NCI-H2107 treated with DMSO at 0.1 percent for 48 hours (cell line): ENCODE measurements at regions not wholly inside any gene's neighbourhood (a gene's known extent, or its start where the extent isn't known, plus 50 kb on each side); places are given as distances from the start of the nearest gene placed in this dataset.
"Not testable (repeated sequence)": the region's sequence is repeated elsewhere in the genome, so short reads cannot be mapped to it uniquely, and the experiment has no call there.

ENCODE experiments used
- DNase-seq: peaks from one replicate; lab custom pipeline; 2025; ENCODE audit not compliant: unreplicated experiment; lab: John Stamatoyannopoulos, UW

DNA sequence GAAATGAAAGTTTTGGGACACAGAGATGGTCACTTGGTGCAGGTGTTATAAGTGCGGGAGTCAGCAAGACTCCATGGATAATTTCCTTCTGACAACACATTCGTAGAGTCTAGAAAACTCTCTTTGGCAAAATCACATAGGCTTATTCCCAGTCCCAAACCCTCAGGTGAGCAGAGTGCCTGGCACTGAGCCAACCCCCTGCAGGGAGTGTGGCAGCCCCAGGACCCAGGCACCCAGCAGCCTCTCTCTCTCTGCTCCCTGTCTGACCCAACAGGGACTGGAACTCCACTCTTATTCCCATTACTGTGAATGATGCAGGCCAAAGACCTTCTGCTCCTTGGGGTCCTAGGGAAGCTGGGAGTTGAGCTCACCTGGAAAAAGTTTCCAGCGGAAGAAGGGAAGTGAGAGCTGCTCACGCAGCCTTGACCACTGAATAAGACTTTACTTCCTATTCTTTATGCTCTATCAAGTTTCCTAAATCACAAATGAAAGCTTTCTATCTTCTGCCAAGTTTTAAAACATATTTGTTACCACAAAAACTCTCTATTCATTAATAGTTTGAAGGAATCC is 132.6 kb upstream of the ETV3 start:
- no peak for DNase-seq

DNA sequence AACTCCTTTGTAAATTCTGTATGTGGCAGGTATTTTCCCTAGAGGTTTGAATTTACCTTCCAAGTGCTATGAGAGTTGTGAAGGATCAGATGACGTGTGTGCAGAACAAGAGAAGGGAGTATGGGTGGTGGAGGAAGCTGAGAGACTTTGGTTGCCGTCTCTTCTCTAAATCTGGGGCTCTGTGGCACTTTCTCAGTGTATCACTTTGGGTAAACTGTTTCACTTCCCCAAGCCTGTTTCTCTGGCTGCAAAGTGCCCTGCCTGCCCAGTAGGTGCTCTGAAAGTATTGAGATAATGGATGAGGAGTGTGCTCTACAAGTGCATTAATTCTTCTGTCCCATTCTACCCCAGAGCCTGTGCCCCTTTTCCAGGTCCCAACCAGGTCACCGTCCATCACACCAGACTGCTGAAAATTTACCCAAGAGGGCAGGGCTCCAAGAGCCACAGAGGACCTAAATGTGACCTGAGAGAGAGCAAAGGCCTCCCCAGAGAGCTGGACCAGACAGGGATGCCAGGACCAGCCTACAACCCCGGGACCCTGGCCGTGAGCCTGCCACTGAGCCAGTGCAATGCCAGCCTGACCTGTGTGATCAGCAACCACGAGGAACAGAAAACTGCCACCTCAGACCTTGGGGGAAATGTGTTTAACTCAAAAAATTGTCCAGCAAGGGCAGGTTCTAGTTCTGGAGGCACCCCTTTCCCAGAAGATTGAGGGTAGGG is 131.6 kb upstream of the ETV3 start:
- DNase-seq, result no peak

DNA sequence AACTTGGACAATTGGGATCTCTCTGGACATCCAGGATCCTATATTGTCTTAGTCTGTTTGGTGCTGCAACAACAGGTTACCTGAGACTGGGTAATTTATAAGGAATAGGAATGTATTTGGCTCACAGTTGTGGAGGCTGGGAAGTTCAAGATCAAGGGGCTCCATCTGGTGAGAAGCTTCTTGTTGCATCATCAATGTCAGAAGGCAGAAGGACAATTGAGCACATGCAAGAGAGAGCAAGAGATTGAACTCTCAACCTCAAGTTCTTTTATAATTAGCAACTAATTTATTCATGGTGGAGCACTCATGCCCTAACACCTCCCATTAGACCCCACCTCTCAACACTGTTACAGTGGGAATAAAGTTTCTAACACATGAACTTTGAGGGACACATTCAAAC is 124.7 kb upstream of the ETV3 start:
- no peak for DNase-seq

DNA sequence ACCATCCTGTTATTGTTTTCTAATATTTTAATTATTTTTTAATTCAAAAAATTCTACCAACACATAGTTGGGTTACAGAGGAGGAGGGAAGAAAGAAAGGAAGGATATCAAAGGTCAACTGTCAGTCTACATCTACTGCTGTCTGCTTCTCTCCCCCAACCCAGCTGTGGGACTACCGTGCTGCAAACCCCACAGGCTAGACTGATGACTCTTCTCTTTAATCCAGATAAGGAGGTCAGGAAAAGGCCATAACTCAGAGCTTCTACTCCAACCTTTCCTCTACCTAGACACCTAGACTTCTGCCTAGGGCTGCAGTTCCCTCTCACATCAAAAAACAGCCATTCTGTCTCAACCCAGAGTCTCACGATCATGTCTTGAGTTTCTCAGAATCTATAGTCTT is 124.2 kb upstream of the ETV3 start:
- DNase-seq, result no peak

DNA sequence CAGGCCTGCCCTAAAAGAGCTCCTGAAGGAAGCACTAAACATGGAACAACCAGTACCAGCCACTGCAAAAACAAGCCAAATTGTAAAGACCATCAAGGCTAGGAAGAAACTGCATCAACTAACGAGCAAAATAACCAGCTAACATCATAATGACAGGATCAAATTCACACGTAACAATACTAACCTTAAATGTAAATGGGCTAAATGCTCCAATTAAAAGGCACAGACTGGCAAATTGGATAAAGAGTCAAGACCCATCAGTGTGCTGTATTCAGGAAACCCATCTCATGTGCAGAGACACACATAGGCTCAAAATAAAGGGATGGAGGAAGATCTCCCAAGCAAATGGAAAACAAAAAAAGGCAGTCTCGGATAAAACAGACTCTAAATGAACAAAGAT is 117.7 kb upstream of the ETV3 start:
- not testable (repeated sequence) for DNase-seq

DNA sequence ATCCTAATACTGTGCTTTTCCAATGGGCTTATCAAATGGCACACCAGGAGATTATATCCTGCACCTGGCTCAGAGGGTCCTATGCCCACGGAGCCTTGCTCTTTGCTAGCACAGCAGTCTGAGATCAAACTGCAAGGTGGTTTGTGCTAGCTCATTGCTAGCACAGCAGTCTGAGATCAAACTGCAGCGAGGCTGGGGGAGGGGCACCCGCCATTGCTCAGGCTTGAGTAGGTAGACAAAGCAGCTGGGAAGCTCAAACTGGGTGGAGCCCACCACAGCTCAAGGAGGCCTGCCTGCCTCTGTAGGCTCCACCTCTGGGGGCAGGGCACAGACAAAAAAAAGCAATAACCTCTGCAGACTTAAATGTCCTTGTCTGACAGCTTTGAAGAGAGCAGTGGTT is 116.0 kb upstream of the ETV3 start:
- not testable (repeated sequence) for DNase-seq

DNA sequence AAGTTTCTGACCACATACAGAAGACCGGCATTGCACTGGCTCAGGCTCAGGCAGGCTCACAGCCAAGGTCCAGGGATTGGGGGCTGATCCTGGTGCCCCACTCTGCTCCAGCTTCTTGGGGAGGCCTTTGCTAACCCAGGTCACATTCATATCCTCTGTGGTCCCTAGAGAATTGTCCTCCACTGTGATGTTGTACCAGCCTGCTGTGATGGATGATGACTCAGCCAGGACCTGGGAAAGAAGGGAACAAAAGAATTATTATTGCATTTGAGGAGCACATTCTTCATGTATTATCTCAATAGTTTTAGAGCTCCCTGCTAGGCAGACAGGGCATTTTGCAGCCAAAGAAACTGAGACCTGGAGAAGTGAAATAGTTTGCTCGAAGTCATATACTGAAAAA is 114.3 kb upstream of the ETV3 start:
- DNase-seq, result no peak

DNA sequence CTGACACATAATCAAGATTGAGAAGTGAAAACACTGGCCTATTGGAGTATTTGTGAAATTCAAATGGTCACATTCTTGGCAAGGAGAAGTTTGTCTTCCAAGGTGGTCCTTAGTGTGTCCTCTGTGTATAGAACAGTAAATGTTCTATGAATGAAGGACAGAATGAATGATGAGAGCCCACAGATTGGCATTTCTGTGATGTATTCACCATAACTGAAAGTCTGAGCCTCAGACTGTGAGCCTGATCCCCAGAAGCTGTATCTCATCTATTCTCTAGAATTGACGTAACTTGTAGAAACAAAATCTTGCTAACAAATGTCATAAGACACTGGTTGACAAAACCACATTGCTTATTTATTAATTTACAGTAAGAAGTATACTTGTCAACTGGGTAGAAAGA is 111.5 kb upstream of the ETV3 start:
- no peak for DNase-seq

DNA sequence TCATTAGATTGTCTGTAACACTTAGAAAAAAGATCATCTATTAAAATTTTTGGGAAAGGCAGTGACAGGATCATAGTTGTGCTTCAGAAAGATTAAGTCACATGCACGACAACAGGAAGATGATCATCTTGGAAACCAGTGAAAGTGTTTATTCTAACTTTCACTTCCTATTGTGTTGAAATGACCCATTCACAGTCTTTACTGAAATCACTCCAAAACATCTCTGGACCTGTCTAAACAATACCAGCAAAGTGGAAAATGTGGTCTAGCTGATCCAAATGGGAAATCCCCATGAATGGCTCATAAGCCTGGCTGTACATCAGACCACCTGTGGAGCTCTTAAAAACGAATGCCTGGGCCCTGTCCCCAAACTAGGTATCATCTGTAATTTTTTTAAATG is 111.1 kb upstream of the ETV3 start:
- DNase-seq, result no peak

DNA sequence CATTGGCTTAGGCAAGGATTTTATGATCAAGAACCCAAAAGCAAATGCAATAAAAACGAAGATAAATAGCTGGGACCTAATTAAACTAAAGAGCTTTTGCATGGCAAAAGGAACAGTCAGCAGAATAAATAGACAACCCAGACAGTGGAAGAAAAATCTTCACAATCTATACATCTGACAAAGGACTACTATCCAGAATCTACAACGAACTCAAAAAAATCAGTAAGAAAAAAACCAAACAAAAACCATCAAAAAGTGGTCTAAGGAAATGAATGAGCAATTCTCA is 109.5 kb upstream of the ETV3 start:
- DNase-seq, result not testable (repeated sequence)

DNA sequence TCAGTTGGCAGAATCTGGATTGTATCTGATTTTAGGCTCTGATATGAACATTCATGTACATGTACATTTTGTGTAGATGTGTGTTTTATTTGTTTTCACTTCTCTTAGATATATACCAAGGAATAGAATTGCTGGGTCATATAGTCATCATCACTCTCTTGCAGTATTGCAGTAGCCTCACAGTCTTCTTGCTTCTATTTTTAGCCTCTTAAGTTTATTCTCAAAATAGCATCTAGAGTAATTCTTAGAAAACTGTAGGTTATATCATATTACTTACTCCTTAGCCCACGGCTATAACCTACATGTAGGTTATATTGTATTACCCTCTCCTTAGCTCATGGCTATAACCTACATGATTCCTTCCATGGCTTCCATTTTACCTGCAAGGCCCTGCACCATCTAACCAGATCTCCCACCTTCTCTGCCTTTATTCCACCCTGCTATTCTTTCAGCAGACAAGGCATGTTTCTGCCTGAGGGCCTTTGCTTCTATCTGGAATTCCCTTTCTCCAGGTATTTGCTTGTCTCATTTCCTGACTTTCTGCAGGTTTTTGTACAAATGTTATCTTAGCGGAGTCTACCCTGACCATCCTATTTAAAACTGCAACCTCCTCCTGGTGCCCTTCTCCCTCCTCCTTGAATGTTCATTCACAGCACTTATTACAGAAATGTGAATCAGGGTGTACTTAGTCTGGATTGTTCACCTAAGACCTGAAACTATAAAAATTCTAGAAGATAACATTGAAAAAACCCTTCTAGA is 109.0 kb upstream of the ETV3 start:
- no peak for DNase-seq

DNA sequence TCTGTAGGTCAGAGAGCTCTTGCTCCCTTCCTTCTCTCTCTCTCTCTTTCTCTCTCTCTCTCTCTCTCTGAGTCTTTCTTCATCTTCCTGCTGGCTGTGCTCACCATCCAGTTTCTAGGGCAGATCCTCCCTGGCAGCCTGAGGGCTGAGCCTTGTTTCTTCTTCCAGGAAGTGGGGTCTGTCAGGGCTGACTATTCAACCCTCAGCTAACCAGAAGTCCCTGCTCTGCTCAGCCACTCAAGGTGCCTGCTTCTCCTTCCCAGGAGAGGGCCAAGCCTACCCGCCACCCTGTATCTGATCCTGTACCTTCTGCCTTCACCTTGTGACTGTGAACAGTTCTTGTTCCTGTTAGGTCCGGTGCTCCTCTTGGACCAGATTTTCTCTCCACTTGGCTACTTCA is 107.6 kb upstream of the ETV3 start:
- no peak for DNase-seq

DNA sequence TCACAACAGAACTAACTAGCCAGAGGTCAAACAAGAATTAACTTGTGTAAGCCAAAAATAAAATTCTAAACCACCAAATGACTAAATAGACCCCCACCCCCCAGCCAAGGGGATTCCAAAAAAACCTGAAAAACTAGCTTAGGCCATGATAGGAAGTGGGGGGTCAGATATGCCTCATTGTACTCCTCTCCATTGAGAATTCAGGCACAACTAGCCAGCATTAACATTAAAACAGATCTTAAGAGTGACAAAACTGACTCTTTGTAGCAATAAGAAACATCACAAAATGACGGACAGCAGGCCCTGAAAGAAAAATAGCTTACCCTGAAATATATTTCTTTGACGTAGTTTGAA is 103.0 kb upstream of the ETV3 start:
- no peak for DNase-seq

DNA sequence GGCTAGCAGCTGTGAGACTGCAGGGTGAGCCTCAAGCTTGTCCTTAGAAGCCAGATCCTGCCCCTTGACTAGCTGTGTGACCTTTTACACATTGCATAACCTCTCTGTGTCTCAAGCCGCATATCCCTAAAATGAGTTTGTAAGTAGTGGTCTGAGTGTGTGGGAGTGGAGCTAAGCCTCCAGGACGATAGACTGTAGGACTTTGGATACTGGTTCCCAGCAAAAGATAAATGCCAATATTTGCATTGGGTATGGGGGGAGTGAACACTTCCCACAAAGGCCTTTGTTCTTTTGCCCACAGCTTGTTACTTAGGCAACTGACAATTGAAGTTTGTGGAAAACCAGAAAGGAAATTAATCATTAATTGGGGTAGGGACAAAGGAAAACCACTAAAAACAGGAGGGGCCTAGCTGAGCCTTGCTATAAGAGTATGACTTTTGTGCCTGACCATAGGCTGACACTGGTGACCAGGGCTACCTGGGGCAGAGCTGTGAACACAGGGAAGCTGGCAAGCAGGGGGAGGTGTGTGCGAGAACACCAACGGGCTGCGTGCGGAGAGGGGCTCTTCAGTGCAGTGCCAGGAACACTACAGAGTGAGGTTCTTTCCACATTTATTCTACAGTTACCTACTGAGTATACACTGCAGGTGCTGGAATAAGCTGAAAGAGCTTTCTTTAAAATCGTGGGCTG is 102.4 kb upstream of the ETV3 start:
- no peak for DNase-seq

DNA sequence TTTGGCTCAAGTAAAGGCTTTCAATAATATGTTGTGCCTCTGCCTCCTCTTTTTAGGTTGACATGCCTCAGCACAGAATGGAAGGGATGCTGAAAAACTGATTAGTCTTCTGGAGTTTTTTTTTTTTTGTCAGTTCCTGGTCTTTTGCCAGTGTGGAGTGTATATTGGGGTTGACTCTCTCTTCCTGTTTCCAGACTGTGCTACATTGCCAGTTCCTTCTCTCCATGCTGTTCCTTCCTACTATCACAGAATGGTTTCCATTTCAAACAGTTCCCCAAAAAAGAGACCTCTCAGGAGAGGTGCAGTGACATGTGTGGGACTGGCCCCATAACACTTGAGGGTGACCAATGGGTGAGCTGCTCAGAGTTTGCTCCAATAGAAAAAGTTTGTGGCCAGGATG is 101.7 kb upstream of the ETV3 start:
- no peak for DNase-seq

DNA sequence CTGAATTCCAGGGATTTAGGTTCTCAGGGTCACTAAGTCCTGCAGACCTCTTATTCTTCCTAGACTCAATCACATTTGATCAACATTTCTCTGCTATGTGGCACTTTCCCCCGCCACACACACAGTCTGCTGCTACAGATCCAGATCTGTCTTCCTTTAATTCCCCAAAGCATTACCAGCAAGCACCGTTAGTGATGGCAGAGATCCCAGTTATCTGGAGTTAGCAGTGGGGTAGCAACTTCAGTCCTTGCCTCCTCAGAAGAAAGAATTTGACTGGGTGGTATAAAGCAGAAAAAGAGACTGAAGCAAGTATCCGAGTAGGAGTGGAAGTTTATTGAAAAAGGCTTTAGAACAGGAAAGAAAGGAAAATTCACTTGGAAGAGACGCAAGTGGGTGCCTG is 100.4 kb upstream of the ETV3 start:
- DNase-seq, result no peak

DNA sequence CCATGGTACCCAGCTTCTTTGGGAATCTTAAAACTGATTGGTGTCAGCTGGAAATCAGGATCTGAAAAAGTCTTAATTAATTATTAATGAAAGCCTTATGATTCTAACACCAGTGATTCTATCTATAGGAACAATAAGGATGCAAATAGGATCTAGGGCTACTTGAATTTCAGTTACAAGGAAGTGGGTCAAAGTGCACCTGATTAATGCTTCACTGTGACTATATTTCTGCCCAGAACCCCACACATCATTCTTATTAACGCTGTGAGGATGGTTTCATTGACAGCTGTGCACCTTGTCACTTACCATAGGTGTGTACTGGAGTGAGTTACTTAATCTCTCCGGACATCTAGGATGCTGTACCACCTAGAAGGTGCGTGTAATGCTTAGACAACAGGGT is 99.8 kb upstream of the ETV3 start:
- no peak for DNase-seq

DNA sequence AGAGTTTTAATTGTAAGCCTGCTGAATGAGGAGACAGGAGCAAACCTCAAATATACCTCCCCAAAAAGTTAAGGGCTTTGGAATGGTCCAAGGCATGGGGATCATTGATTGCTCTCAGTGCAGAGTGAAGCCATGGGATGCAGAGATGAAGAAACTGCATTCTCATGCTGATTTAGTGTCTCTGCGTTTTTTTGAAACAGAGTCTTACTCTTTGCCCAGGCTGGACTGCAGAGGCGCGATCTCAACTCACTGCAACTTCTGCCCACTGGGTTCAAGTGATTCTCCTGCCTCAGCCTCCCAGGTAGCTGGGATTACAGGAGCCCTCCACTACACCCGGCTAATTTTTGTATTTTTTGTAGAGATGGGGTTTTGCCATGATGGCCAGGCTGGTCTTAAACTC is 99.3 kb upstream of the ETV3 start:
- no peak for DNase-seq

DNA sequence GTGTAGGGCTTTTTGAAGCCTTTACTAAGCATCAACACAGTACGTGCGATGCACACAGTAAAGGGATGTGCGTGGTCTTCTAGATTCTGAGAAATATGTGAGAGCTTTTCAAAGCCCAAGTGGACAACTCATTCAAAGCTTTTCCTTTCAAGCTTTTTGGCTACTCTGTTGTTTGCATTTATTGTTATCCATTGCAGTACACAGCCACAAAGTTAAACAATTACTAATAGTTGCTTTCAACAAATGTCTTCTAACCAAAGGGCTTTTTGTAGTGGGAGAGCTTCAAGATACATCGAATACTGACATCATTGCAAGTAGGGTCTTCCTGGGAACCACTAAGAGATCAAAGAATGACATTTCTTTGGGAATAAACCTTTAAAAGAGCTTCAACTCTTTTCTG is 97.9 kb upstream of the ETV3 start:
- DNase-seq, result no peak

DNA sequence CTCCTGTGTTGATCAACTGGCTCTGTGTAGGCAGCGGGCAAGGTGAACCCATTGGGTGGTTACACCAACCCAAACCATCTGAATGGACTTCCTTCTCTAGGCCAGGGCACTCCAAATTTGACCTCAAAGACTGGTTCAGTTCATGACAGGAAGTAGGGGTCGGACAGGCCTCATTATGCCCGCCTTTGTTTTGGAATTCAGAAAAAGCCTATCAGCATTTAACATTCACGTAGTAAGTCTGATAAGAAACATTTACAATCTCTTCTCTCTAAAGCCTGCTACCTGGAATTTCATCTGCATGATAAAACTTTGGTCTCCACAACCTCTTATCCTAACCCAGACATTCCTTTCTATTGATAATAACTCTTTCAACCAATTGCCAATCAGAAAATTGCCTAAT is 97.1 kb upstream of the ETV3 start:
- DNase-seq, result no peak

DNA sequence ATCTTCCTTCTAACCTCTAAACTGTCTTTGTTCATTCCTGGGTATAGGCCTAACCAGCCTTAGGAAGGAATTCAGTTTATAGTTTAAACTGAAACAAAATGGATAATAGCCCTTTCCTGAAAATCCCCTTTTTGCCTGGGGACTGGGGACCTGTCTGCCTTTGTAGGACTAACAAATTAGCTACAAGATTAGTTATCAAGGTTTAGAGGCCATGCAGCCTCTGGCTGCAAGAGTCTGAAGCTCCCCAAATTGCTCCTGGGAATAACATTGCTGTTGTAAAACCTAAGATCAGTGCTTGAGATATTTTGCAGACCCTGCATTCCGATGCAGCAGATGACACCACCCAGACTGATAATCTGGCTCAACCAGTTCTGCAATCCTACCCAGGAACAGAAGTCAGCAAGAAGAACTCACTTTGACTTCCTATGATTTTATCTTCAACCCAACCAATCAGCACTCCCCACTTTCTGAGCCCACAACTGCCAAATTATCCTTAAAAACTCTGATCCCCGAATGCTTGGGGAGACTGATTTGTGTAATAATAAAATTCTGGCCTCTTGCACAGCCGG is 96.6 kb upstream of the ETV3 start:
- DNase-seq, result no peak

DNA sequence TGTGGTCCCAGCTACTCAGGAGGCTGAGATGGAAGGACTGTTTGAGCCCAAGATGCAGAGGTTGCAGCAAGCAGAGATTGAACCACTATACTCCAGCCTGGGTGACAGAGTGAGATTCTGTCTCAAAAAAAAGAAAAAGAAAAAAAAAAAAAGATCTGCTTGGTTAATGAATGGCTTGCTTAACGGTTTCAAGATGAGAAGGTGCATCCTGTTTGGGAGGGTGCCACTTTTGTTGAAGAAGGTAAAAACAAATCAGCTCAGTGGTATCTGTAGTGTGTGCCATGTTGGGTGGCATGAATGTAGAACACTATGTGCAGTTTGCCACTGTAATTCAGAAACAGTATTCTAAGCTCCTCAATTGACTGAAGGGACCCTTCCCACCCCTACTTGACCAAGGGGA is 94.9 kb upstream of the ETV3 start:
- DNase-seq, result no peak
